Glutamatergic neuron (in vitro differentiated cells): ENCODE measurements at regions not wholly inside any gene's neighbourhood (a gene's known extent, or its start where the extent isn't known, plus 50 kb on each side); places are given as distances from the start of the nearest gene placed in this dataset.

Source experiments
- DNase-seq: peaks from one replicate; pipeline ENCODE4 v3.0.0; 2022
- H3K27ac Mint-ChIP-seq: one replicate; pipeline ENCODE4 v1.8.0; 2020; ENCODE audit warnings: mild to moderate bottlenecking, mixed read lengths, inconsistent platforms; ENCODE audit not compliant: unreplicated experiment
- H3K27me3 Mint-ChIP-seq: one replicate; pipeline ENCODE4 v1.8.0; 2020; ENCODE audit warnings: mild to moderate bottlenecking, moderate library complexity, mixed read lengths, inconsistent platforms; ENCODE audit not compliant: unreplicated experiment
- H3K36me3 Mint-ChIP-seq: one replicate; pipeline ENCODE4 v1.8.0; 2020; ENCODE audit warnings: mild to moderate bottlenecking, mixed read lengths, inconsistent platforms; ENCODE audit not compliant: unreplicated experiment
- H3K4me1 Mint-ChIP-seq: one replicate; pipeline ENCODE4 v1.8.0; 2020; ENCODE audit warnings: mild to moderate bottlenecking, low read depth, mixed read lengths, inconsistent platforms; ENCODE audit not compliant: unreplicated experiment
- H3K4me3 Mint-ChIP-seq: one replicate; pipeline ENCODE4 v1.8.0; 2020; ENCODE audit warnings: mild to moderate bottlenecking, mixed read lengths, inconsistent platforms; ENCODE audit not compliant: unreplicated experiment
- H3K9me3 Mint-ChIP-seq: one replicate; pipeline ENCODE4 v1.8.0; 2020; ENCODE audit warnings: mild to moderate bottlenecking, moderate library complexity, mixed read lengths, inconsistent platforms; ENCODE audit not compliant: unreplicated experiment
- TF ChIP-seq, protein P1 (sequence below): fragments of 200-600 bp; sonication (generic); IDR thresholded peaks from one replicate; pipeline ENCODE4 v1.5.0; 2021; ENCODE audit not compliant: partially characterized antibody, unreplicated experiment

DNA sequence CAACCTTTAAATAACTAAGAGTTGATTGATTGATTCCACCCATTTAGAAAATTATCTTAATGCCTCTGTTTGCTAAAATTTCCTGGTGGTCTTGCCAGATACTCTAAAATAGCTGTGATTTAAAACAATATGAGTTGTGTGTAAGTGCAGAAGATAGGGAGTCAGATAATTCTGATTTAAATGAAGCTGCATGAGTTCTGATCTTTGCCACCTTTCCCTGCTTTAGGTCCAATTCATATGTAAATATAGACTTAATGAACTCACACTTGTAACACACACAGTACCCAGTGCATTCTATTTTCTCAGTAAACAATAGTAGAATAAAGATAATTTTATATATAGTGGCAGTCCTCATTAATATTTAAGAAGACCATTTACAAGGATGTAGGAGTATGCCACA is 981.8 kb downstream of the SLITRK1 start:
- Mint-ChIP-seq H3K27me3 (no peaks in the 10 kb centered on the region), H3K27ac (no peak overlapping the region)

GRCh38 chr13:82898586-82898985 is 983.7 kb downstream of the SLITRK1 start:
- no peak overlapping the region for H3K4me3 Mint-ChIP-seq
- H3K27ac Mint-ChIP-seq, result no peak overlapping the region

More for the DNA sequence above, 981.8 kb downstream of the SLITRK1 start:
- Mint-ChIP-seq H3K4me1 (no peaks in the 10 kb centered on the region), H3K36me3 (no peaks in the 10 kb centered on the region), H3K4me3 (no peak overlapping the region), H3K9me3 (peaks cover 2% of the 10 kb centered on the region)
- TF ChIP-seq, protein P1, sequence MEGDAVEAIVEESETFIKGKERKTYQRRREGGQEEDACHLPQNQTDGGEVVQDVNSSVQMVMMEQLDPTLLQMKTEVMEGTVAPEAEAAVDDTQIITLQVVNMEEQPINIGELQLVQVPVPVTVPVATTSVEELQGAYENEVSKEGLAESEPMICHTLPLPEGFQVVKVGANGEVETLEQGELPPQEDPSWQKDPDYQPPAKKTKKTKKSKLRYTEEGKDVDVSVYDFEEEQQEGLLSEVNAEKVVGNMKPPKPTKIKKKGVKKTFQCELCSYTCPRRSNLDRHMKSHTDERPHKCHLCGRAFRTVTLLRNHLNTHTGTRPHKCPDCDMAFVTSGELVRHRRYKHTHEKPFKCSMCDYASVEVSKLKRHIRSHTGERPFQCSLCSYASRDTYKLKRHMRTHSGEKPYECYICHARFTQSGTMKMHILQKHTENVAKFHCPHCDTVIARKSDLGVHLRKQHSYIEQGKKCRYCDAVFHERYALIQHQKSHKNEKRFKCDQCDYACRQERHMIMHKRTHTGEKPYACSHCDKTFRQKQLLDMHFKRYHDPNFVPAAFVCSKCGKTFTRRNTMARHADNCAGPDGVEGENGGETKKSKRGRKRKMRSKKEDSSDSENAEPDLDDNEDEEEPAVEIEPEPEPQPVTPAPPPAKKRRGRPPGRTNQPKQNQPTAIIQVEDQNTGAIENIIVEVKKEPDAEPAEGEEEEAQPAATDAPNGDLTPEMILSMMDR, result no peak
- DNase-seq, result no peak

GRCh38 chr13:82879921-82880320 is 1002.4 kb downstream of the SLITRK1 start:
- Mint-ChIP-seq H3K4me3 (no peak overlapping the region), H3K36me3 (no peaks in the 10 kb centered on the region), H3K27ac (no peak overlapping the region), H3K27me3 (no peaks in the 10 kb centered on the region), H3K4me1 (no peaks in the 10 kb centered on the region), H3K9me3 (no peaks in the 10 kb centered on the region)
- TF ChIP-seq, protein P1, result no peak
- no peak for DNase-seq

More at GRCh38 chr13:82898586-82898985, 983.7 kb downstream of the SLITRK1 start:
- Mint-ChIP-seq H3K4me1 (no peaks in the 10 kb centered on the region), H3K9me3 (no peaks in the 10 kb centered on the region), H3K27me3 (no peaks in the 10 kb centered on the region), H3K36me3 (no peaks in the 10 kb centered on the region)
- no peak for DNase-seq
- TF ChIP-seq, protein P1, result no peak

DNA sequence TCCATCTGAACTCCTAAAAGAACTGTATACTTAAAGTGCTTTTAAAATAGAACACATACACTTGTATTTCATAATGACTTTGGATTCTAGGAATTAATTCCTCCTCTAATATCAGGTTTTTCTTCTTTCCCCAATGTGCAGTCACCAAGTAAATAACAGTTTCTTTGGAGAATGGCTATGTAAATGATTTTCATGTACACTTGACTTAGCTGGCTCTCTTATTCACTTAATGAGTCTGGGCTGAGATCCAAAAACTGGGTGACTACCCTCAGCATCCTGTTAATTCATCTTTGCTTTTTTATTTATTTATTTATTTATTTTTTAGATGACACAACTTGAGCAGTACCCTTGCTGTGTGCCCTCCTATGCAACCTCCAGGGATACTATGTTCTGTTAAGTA is 1003.7 kb downstream of the SLITRK1 start:
- Mint-ChIP-seq H3K9me3 (no peaks in the 10 kb centered on the region), H3K4me3 (no peak overlapping the region), H3K4me1 (no peaks in the 10 kb centered on the region), H3K36me3 (no peaks in the 10 kb centered on the region), H3K27ac (no peak overlapping the region), H3K27me3 (no peaks in the 10 kb centered on the region)
- no peak for DNase-seq
- TF ChIP-seq, protein P1, result no peak

DNA sequence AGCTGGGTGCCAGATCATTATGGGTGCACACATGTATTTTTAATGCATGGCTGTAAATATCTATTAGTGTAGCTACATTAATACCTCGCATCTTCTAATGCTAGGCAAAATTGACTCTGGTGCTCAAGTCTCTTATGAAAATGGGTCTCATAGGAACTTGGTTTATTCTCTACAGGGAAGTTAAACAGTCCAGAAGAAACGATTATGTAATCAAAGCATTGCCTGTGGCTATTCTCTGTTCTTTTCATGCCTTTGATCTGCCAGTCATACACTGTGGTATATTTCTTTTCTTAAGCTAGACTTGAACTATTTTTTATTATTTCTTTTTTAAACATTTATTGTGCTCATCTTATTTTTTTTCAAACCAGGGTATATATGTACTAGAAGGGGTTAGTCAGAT is 1015.0 kb downstream of the SLITRK1 start:
- Mint-ChIP-seq H3K36me3 (no peaks in the 10 kb centered on the region), H3K4me3 (no peak overlapping the region), H3K27ac (no peak overlapping the region), H3K4me1 (no peaks in the 10 kb centered on the region), H3K9me3 (no peaks in the 10 kb centered on the region), H3K27me3 (no peaks in the 10 kb centered on the region)
- TF ChIP-seq, protein P1, result no peak
- no peak for DNase-seq
